Hypothalamus (tissue), 51 donors: ENCODE measurements at regions not wholly inside any gene's neighbourhood (a gene's known extent, or its start where the extent isn't known, plus 50 kb on each side); places are given as distances from the start of the nearest gene placed in this dataset.
"Not testable (repeated sequence)": the region's sequence is repeated elsewhere in the genome, so short reads cannot be mapped to it uniquely, and the experiment has no call there.

Source experiments
- DNase-seq, 51 donors: peaks; one replicate each; lab custom pipeline; 2025; lab: John Stamatoyannopoulos, UW

DNA sequence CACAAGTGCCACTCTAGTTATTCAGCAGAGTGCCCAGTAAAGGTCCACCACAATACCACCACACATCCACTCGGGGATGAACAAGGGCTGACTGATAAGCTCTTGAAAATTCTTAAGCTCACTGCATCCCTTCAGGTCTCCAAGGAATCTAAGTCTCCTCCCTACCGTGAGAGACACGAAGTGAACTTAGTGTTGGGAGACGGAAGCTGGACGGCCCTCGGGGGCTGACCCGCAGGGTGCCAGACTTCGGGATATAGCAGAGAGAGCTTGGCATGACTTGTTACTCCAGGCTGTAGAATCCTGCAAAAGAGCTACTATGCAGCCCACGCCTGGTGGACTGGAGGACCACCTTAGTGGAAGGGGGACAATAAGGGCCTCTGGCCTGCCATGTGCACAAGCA lies 75.1 kb downstream of the LYZL1 start:
- DNase-seq, result not testable (repeated sequence)

DNA sequence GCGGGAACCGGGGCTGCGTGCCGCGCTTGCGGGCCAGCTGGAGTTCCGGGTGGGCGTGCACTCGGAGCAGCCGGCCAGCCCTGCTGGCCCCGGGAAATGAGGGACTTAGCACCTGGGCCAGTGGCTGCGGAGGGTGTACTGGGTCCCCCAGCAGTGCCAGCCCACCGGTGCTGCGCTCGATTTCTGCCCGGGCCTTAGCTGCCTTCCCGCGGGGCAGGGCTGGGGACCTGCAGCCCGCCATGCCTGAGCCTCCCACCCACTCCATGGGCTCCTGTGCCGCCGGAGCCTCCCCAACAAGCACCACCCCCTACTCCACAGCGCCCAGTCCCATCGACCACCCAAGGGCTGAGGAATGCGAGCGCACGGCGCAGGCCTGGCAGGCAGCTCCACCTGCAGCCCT lies 77.3 kb downstream of the LYZL1 start:
- not testable (repeated sequence) for DNase-seq

DNA sequence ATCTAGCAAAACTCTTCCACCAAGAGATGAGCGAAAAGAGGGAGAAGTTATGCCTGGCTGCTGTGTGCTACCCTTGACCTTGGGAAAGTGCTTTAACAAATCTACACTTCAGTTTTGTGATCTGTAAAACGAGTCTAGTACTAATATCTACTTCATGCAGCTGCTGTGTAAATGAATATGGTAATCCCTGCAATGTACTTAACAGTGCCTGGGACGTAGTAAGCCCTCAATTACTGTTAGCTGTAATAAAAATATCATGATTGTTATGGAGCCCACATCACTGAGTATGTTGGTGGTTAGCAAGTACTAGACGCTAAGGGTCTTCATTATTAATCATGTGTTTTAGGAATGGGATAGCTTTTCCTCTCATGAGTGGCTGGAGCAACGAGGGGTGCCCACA lies 80.5 kb downstream of the LYZL1 start:
- DNase-seq, result no peak

DNA sequence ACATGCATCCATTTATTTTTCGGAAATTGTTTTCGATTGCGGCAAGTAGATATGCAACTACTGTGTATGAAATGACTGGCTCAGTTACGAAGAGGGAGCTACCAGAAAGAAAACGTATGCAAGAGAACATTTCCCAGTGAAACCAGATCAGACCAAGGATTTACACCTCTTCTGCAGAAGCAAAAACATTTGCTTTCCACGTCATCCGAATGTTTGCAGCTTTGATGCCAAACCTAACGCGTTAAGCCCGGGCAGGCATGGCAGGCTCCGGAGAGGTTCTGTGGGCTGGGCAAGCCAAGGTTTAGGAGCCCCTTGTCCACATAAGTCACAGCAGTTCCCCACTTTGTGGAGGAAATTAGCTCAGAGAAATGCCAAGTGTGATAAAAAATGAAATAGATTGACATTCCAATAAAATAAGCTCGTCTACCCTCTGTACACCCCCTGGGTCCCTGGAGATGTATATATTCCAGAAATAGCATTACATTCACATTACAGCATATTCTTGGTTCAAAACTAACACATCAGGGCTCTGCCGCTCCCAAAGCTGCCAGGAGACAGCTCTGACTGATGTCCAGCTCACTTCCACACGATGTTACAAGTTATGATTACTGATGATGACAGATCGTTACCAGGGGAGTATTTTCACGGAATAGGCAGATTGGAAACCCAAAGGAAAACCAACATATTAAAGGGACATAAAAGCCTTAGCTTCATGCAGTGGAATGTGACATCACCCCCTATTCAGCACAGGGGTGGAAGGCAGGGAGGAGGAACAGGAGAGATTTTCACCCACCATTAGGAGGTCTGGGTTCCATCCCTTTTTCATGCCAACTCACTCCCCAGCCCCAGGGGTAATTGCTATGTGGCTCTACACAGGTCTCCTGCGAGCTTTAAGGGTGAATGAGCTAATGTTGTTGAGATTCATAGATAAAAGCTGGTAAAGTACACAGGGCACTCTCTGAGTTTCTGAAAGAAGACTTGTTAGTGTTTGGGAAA lies 81.5 kb downstream of the LYZL1 start:
- DNase-seq, result no peak

DNA sequence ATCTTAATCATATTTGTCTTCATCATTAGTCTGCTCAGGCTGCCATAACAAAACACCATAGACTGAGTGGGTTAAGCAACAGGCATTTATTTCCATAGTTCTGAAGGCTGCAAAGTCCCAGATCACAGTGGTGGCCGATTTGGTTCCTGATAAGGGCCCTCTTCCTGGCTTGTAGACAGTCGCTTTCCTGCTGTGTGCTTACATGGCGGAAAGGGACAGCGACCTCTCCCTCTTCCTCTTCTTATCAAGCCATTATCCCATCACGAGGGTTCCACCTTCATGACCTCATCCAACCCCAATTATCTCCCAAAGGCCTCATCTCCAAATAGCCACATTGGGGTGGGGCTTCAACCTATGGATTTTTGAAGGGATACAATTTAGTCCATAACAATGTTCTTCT lies 84.0 kb downstream of the LYZL1 start:
- no peak for DNase-seq

DNA sequence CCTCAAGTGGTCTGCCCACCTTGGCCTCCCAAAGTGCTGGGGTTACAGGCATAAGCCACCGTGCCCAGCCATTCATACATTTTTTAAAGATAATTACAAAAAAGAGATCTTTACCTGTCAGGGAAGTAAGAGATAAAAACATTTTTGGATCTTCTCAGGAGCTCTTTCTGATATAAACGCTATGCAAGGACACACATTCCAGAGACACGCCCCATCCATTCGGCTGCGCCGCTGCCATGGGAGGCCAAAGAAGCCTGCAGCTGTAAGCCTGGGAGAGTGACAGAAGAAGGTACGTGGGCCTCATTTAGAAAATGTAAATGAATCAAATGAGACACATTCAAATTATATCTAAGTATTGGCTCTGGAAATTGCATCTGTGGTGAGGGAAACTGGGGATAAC lies 85.3 kb downstream of the LYZL1 start:
- no peak for DNase-seq

DNA sequence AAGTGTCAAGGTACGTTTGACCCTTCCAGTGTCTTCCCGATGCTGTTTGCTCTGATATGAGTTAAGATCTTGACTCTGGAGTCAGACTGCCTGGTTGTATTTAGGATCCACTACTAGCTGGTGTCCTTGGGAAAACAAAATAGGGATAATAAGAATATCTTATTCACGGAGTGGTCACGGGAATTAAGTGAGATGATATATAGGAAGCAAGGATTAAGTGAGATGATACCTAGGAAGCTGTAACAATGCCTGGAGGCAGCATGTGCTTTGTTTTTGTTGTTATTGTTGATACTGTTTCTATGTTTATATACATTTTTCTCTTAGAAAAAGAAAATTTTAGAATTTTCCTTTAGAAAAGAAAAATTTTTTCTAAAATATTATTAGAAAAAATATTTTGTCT lies 87.0 kb downstream of the LYZL1 start:
- DNase-seq, result no peak

DNA sequence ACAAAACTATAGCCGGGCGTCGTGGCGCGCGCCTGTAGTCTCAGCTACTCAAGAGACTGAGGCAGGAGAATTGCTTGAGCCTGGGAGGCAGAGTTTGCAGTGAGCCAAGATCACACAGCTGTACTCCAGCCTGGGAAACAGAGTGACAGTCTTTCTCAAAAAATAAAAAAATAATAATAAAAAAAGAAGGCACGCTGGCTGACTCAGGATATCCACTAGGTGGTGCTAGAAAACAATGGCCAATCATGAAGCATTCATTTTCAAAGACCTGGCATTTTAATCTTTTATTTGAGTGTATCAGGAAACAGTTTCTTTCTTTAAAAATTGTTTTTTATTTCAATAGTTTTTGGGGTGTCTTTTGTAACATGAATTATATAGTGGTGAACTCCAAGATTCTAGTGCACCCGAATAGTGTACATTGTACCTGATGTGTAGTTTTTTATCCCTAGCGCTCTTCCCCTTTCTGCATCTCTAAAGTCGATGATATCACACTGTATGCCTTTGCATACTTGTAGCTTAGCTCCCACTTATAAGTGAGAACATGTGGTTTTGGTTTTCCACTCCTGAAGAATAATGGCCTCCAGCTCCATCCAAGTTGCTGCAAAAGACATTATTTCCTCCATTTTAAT lies 88.6 kb downstream of the LYZL1 start:
- peak in 1 of 51 donors; percentile 5 for DNase-seq

DNA sequence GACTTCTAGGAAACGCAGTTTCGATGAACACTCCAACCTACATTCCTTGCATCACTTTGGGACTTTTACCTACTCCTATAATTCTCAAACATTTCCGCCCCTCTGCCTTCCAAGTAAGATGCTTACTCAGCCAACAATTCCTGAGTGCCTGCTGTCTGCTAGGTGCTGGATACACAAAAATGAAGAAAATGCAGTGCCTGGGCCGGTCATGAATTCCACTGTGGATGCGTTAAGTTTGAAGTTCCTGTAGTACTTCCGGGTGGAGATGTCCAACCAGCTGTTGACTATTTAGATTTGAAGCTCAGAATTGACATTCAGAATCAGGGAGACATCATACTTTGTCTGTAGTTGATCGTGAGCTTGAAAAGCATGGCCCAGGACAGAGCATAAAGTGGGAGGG lies 89.2 kb downstream of the LYZL1 start:
- no peak for DNase-seq

DNA sequence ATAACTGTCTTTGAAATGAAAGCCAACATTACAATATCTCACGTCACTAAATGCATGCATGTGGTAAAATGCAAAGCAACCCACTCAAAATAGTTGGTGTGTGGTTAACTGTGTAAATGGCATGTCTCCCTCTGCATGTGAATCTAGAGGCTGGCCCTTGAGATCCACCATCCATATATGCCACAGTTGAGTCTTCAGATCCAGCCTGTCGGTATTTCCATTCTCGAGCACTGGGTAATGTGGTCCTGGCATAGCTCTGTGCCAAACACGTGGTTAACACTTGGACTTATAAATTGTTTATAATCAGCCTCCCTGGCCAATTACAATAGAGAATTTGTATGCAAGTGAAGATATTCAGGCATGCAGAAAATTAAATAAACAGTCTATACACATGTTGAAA lies 90.3 kb downstream of the LYZL1 start:
- no peak for DNase-seq

DNA sequence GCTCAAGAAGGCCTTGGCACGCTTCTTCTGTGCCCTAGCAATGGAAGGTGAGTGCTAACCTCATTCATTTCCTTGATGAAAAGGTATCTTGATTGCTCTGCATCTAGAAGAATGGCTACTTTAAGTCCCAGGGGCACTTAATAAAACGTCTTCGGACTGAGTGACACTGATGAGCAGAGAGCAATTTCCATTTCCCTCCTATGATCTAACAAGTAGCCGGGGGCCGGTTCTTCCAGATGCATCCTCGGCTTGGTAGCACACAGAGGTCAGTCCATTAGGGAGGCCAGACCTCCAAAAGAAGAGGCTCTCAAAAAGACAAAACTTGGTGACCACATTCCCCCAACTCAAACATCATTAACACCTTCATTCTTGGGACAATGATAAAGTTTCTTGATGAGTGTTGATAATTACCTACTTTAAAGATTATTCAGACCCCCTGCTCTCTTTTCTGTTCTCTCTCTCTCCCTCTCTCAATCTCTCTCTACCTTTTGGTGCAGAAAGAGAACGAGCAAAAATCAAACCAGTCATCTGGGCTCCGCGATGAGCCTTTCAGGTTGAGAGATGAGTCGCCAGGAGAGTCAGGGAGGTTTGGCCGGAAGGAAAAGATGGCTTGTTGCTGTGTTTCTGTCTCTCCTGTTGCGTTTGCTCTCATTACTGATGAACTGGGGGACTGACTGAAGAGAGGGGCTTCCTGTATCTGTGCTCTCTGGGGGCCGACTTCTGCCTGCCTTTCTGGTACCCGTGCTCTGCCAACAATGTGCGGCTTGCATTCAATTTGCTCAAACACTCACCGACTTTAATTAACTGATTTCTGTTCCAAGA lies 91.1 kb downstream of the LYZL1 start:
- DNase-seq, result not testable (repeated sequence)

DNA sequence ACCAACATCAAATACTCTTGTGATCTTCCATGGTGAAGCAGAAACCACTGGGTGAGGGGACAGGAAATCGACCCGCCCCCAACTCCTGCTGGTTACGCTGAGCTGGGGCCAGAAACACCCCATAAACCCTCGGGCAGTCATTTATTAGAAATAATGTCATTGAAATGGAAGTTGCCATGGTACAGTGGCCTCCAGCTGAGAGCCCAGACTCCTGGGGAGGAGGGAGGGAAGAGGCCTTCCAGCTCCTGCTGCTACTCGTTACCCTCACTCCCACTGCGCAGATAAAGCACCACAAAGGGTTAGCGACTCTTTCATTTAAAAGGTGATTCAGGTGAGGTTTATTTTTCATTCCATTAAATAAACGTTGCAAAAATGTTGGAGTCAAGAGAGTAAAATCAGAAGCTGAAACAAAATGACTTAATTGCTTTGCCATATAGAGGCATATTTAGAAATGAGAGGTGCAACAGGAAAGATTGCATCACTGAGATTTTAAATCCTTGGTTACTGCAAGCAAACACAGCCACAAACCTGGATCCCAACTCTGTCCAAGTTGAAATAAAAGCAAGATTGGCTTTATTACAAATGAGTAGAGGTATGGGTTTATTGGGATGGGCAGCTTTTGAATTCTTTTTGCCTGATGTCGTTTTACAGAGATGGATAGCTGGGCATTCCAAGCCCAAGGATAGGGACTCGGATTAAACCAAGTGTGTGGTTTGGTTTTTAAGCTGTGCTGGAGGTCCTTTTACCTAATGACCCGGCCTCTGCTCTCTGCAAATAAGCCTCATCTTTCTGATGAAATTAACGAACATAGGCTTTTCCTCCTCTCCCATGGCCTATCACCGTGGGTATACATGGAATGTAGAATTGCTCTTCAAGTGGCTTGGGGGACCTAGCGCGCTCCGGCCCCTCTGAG lies 92.0 kb downstream of the LYZL1 start:
- not testable (repeated sequence) for DNase-seq

DNA sequence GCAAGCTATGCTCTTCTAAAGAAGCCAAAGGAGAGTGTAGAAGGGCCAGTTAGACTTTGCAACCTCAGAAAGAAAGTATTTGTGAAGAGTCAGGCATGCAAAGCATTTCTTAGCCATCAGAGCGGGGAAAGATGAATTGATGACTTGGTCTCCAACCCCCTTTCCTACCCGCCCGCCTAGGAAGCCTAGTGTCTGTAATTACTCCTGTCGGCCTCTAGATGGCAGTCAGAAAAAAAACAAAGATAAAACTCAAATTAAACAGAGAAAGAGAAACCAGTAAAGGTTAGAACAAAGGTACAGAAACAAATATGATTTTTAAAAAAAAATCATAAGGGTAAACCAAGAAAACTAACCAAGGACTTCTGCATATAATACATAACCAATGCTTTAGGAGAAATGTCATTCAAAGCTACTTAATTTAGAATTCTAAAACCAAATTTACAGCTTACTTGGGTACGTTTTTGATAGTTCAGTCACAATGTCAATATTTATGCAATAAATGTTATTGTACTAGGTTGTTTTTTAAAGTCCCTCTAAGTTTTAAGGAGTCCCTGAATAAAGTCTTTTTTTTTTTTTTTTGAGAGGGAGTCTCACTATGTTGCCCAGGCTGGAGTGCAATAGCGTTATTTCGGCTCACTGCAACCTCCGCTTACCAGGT lies 97.6 kb downstream of the LYZL1 start:
- peak in 2 of 51 donors; percentile 4 to 29 for DNase-seq

DNA sequence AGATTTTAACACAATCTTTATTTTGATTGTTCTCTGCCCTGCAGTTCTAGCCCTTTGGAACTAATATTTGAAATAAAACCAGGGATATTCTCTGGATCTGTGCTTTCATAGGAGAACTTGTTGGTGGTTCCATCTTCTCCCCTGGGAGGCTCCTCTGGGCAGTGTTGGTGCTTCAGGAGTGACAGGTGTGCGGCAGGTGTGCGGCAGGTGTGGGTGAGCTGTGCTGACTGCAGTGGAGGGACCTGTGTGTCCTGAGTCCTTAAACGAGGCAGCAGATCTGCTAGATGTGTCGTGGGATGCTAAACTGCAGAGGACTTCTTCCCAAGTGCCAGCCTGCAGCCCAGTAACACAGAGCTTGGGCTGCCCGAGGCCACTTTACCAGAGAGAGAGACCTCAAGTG lies 98.4 kb downstream of the LYZL1 start:
- no peak for DNase-seq

DNA sequence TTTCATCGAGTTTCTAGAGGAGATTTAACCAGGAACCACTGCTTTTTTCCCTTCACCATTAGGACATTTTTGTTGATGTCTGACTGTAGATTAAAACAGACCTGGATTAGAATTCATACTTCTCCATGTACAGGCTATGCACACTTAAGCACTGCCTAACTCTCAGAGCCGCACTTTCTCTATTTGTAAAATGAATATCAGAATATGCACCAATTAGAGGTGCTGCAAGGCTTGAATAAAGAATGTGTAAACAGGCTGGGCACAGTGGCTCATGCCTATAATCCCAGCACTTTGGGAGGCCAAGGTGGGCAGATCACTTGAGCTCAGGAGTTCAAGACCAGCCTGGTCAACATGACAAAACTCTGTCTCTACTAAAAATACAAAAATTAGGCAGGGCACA lies 99.2 kb downstream of the LYZL1 start:
- DNase-seq, result not testable (repeated sequence)

DNA sequence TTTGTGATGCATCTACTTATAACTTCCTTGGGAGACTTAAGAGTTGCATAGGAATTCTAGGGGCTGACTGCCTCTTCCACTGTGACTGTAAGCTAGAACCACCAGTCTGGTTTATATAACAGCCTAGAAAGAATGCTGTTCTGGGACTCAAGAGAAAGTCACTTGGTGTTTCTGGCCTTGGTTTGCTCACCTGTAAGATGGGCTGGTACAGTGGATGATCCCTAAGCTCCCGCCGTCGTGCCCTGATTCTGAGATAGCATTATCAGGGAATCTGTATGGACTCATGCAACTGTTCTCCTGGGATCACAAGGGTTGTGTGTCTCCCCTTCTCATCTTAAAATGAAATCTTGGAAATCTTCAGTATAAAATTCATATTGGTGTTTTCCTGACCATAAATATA lies 100.6 kb downstream of the LYZL1 start:
- DNase-seq, result no peak

DNA sequence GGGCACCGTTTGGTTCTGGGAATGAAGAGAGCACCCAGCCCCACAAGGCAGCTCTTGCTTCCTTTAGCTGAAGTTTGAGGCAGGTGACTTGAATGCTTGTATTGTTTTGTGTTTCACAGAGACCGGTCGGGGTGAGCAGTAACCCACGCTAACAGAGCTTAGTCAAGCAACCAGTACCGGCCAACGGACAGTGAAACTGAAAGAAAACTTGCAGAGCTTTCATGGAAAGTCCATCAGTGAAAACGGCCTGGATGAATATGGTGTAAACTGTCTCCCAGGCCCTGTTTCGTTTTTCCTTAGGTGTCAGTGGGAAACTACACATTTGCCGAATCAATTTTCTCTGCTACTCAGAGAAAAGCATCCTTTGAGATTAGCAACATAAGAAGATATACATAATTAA lies 101.1 kb downstream of the LYZL1 start:
- no peak for DNase-seq

DNA sequence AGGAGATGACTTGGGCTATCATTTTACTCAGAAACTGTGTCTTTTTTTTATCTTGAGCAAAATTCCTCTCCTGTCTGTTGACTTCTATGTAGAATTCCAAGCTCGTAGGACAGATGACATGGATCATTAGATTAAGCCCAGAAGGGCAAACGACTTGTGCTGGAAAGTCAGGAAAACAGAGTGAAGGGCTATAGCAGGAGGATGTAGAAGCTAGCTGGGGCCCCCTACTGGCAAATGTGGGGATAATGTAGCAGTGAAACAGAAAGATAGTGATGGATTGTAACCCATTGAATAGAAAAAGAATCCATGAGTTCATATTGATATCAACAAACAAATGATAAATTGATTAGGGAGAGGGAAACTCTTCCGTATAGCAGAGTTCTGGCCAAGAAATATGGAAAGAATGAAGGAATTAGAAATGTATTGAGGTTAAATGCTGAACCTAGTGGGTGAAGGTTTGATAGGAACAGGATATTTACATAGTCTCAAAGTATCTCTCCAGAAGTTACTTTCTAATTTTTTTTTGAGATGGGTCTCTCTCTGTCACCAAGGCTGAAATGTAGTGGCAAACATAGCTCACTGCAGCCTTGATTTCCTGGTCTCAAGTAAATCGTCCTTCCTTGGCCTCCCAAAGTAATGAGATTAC lies 103.6 kb downstream of the LYZL1 start:
- DNase-seq, result peak in 14 of 51 donors; percentile 1 to 35 (median 12)

DNA sequence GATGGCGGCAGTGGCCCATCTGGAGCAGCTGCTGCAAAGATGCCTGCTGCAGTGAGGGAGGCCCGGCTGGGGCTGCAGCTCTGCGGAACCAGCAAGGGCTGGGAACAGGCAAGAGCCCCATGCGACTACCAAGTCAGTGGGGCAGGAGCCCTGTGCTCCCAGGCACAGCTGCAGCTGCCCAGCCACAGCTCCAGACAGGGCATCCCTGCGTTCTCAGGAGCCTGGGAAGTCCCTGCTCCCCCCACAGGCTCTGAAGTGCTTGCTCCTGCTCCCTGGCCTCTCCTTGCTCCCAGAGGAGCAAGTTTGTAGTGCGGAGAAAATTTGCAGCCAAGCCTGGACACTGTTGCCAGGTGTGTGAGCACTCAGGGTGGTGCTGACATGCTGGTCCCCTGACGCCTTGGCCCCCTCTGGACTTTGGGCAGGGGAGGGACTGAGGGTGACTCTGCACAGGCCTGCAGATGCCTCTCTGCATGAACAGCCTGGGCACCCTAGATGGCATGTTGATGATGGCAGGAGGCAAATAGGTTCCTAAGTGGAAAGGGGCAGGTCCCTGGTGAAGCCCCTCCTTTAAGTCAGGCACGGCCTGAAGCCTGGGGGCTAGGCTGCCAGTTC lies 105.6 kb downstream of the LYZL1 start:
- DNase-seq, result no peak
